ENCODE measurements at regions not wholly inside any gene's neighbourhood (a gene's known extent, or its start where the extent isn't known, plus 50 kb on each side); places are given as distances from the start of the nearest gene placed in this dataset.

DNA sequence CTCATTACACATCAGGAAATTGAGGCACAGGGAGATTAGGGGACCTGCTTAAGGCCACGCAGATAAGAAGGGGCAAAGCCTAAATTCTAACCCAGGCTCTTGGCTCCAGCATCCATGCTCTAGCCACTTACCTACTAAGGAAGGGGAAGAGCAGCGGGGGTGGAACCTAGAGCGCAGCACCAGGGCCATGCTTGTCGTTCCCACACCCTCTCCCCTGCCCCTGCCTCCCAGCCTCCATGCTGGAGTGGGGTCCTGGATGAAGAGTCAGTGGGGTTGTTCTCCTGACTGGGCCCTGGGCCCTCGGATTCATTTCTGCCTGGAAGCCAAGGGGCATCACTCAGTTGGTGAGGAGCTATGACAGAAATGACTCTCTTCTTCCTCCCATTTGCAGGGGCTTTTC, 133.3 kb downstream of the FOXD2 start:
- TF ChIP-seq, protein P1, sequence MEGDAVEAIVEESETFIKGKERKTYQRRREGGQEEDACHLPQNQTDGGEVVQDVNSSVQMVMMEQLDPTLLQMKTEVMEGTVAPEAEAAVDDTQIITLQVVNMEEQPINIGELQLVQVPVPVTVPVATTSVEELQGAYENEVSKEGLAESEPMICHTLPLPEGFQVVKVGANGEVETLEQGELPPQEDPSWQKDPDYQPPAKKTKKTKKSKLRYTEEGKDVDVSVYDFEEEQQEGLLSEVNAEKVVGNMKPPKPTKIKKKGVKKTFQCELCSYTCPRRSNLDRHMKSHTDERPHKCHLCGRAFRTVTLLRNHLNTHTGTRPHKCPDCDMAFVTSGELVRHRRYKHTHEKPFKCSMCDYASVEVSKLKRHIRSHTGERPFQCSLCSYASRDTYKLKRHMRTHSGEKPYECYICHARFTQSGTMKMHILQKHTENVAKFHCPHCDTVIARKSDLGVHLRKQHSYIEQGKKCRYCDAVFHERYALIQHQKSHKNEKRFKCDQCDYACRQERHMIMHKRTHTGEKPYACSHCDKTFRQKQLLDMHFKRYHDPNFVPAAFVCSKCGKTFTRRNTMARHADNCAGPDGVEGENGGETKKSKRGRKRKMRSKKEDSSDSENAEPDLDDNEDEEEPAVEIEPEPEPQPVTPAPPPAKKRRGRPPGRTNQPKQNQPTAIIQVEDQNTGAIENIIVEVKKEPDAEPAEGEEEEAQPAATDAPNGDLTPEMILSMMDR (conservative IDR thresholded peaks at IDR 0.05) = no peak
- TF ChIP-seq EZH2 (IDR thresholded peaks at IDR 0.05; ENCODE audit: low read depth) = no peak
